ENCODE measurements at regions not wholly inside any gene's neighbourhood (a gene's known extent, or its start where the extent isn't known, plus 50 kb on each side); places are given as distances from the start of the nearest gene placed in this dataset.

DNA sequence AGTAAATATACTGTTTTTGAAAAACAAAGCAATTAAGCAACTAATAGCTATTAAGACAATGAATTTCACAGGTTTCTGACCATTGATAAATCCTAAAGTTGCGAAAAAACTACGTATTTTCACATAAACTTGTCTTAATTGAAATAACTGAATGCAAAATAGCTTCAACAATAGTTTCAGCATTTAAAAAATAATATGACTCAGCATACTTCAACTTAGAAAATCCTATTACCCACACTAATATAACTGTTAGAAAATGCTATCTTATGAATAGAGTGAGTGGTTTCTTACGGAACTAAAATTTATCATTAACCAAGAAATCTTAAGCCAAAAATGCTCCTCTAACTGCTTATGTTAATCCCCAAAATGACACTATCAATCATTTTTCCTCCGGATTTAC, 183.9 kb downstream of the AVL9 start:
- TF ChIP-seq, protein P1, sequence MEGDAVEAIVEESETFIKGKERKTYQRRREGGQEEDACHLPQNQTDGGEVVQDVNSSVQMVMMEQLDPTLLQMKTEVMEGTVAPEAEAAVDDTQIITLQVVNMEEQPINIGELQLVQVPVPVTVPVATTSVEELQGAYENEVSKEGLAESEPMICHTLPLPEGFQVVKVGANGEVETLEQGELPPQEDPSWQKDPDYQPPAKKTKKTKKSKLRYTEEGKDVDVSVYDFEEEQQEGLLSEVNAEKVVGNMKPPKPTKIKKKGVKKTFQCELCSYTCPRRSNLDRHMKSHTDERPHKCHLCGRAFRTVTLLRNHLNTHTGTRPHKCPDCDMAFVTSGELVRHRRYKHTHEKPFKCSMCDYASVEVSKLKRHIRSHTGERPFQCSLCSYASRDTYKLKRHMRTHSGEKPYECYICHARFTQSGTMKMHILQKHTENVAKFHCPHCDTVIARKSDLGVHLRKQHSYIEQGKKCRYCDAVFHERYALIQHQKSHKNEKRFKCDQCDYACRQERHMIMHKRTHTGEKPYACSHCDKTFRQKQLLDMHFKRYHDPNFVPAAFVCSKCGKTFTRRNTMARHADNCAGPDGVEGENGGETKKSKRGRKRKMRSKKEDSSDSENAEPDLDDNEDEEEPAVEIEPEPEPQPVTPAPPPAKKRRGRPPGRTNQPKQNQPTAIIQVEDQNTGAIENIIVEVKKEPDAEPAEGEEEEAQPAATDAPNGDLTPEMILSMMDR (IDR thresholded peaks at IDR 0.05) = no peak
- TF ChIP-seq ZFX (IDR thresholded peaks at IDR 0.05; ENCODE audit: borderline replicate concordance) = no peak

All from 22Rv1 (cell line).